GM12878 (cell line): ENCODE measurements at regions not wholly inside any gene's neighbourhood (a gene's known extent, or its start where the extent isn't known, plus 50 kb on each side); places are given as distances from the start of the nearest gene placed in this dataset.

Experiments
- ATAC-seq: fragments of 200-7000 bp; cut with Tn5 transposase; 3 replicates; pipeline ENCODE4 v1.9.1; 2020; ENCODE audit warnings: mild to moderate bottlenecking, moderate library complexity
- BruUV-seq: library from RNA; stranded (reverse); fragments of 400-500 nt; replicated peaks from 2 replicates; lab custom pipeline; 2021; lab: Mats Ljungman, UMichigan
- CTCF ChIA-PET: fragments of 300-600 bp; sonication (Branson Sonifier 250); formaldehyde crosslinking; extraction: SDS; loops from one replicate; lab custom pipeline; 2021; ENCODE audit warnings: inconsistent platforms; lab: Yijun Ruan, JAX
- POLR2A ChIA-PET: fragments of 350-600 bp; formaldehyde crosslinking; extraction: SDS; loops from one replicate; lab custom pipeline; 2021; ENCODE audit warnings: inconsistent platforms; lab: Charles Lee
- RAD21 ChIA-PET: fragments of 300-600 bp; sonication (Branson Sonifier 250); formaldehyde crosslinking; loops from one replicate; lab custom pipeline; 2023; ENCODE audit warnings: antibody characterized with exemption; ENCODE audit not compliant: unreplicated experiment; lab: Charles Lee
- SMC1A ChIA-PET: fragments of 300-600 bp; sonication (Branson Sonifier 250); formaldehyde crosslinking; loops from one replicate; lab custom pipeline; 2023; ENCODE audit not compliant: unreplicated experiment, uncharacterized antibody; lab: Charles Lee
- DNase-seq: peaks from one replicate; pipeline ENCODE4 v3.0.0-alpha.2; 2011; ENCODE audit warnings: low read depth, low spot score
- FAIRE-seq: peaks from 3 replicates; lab custom pipeline; 2011; peaks lifted over from hg19 to GRCh38; lab: Jason Lieb, UNC
- H2AFZ ChIP-seq: 2 replicates; pipeline ENCODE4 v1.6.0; 2011; ENCODE audit warnings: low read depth, low read length, control low read depth; ENCODE audit not compliant: control insufficient read depth
- H3K27ac ChIP-seq: 2 replicates; pipeline ENCODE4 v1.5.1; 2011; ENCODE audit warnings: control low read depth; ENCODE audit not compliant: control insufficient read depth, insufficient read depth
- H3K27me3 ChIP-seq, 2 experiments: replicated peaks in 1 of 2; 2 replicates each; pipeline versions ENCODE4 v1.6.0 to v1.6.1; 2011; ENCODE audit warnings: low read length in 1 of 2; ENCODE audit not compliant: control insufficient read depth in 2 of 2, insufficient read depth in 2 of 2
- H3K36me3 ChIP-seq, 2 experiments: 2 replicates each; pipeline ENCODE4 v1.5.1; 2011; ENCODE audit warnings: low read length in 1 of 2; ENCODE audit not compliant: control insufficient read depth in 2 of 2, insufficient read depth in 2 of 2
- H3K4me1 ChIP-seq: 2 replicates; pipeline ENCODE4 v1.6.1; 2011; ENCODE audit warnings: mild to moderate bottlenecking, low read length, moderate library complexity, mixed read lengths; ENCODE audit not compliant: control insufficient read depth, insufficient read depth
- H3K4me2 ChIP-seq: 2 replicates; pipeline ENCODE4 v1.6.0; 2011; ENCODE audit warnings: control low read depth; ENCODE audit not compliant: control insufficient read depth, insufficient read depth
- H3K4me3 ChIP-seq: fragments of 200-600 bp; sonication (generic); 2 replicates; pipeline ENCODE4 v1.5.1; 2016
- H3K79me2 ChIP-seq: 2 replicates; pipeline ENCODE4 v1.6.0; 2011; ENCODE audit warnings: low read length; ENCODE audit not compliant: control insufficient read depth, insufficient read depth
- H3K9ac ChIP-seq: 2 replicates; pipeline ENCODE4 v1.8.0; 2011; ENCODE audit warnings: low read length, control low read depth, mixed read lengths; ENCODE audit not compliant: control insufficient read depth, insufficient read depth
- H3K9me3 ChIP-seq: replicated peaks from 3 replicates; pipeline ENCODE4 v1.5.1; 2011; ENCODE audit warnings: mild to moderate bottlenecking, low read length; ENCODE audit not compliant: control insufficient read depth, insufficient read depth
- H4K20me1 ChIP-seq: 2 replicates; pipeline ENCODE4 v1.6.0; 2011; ENCODE audit not compliant: control insufficient read depth, insufficient read depth
- CUX1 ChIP-seq: IDR thresholded peaks from 2 replicates; pipeline ENCODE4 v1.6.1; 2012; ENCODE audit warnings: improper control_type of control experiment, low read depth, low read length; ENCODE audit not compliant: insufficient replicate concordance
- SREBF2 ChIP-seq: IDR thresholded peaks from 2 replicates; pipeline ENCODE4 v1.6.1; 2012; ENCODE audit warnings: mild to moderate bottlenecking, low read length
- ZNF384 ChIP-seq: IDR thresholded peaks from 2 replicates; pipeline ENCODE4 v1.6.1; 2012; ENCODE audit warnings: low read depth, mild to moderate bottlenecking, low read length, improper control_type of control experiment, borderline replicate concordance
- WGBS: methylation state at CpG from one replicate; pipeline ENCODE4 v1.1.6; 2016; ENCODE audit warnings: low lambda C conversion rate; ENCODE audit not compliant: insufficient replicate concordance, insufficient coverage; ENCODE audit errors: missing lambda C conversion rate; 5-methylcytosine and 5-hydroxymethylcytosine counted together
- in situ Hi-C: fragments of 300-500 bp; cut with MboI; formaldehyde crosslinking; loops from 9 replicates; pipeline ENCODE4 v1.14.3; 2018; ENCODE audit warnings: mixed read lengths
- intact Hi-C: fragments of 100-400 bp; cut with micrococcal nuclease; formaldehyde crosslinking; loops from one replicate; pipeline ENCODE4 v1.14.2; 2022; ENCODE audit not compliant: unreplicated experiment

GRCh38 chr2:145137901-145138300 is 618.0 kb upstream of the ZEB2 start:
- RAD21 ChIA-PET = no interaction called here
- no peaks in the 10 kb centered on the region for H3K9me3 ChIP-seq
- ATAC-seq = no peak
- no peaks in the 10 kb centered on the region for H3K36me3 ChIP-seq
- no peaks in the 10 kb centered on the region; a peak in 1 of 4 replicates for H3K27me3 ChIP-seq
- H3K27ac ChIP-seq = no peak overlapping the region
- no peak overlapping the region for H3K4me2 ChIP-seq
- intact Hi-C loops = no loop called here
- CTCF ChIA-PET = no interaction called here
- FAIRE-seq = no peak
- H4K20me1 ChIP-seq = no peaks in the 10 kb centered on the region
- no peak overlapping the region for H2AFZ ChIP-seq
- TF ChIP-seq ZNF384 = no peak
- POLR2A ChIA-PET = interaction anchor here (0.6 kb wide), 1 partner anchor 85 kb away, joined by 3 read pairs; no protein-coding TSS in a partner anchor
- H3K4me1 ChIP-seq = no peaks in the 10 kb centered on the region
- 94% methylated on average over 1 of the region's 1 CpG for WGBS
- H3K79me2 ChIP-seq = no peaks in the 10 kb centered on the region
- no TSS peak for BruUV-seq
- DNase-seq = no peak
- SMC1A ChIA-PET = no interaction called here
- in situ Hi-C loops = no loop called here
- H3K9ac ChIP-seq = no peak overlapping the region
- no peak overlapping the region for H3K4me3 ChIP-seq

- in situ Hi-C loops = no loop called here
- RAD21 ChIA-PET = no interaction called here
- DNase-seq (no peak), FAIRE-seq (no peak), ATAC-seq (no peak)
- Histone ChIP-seq H3K27me3 (no peaks in the 10 kb centered on the region; a peak in 1 of 4 replicates), H3K27ac (no peak overlapping the region), H2AFZ (no peak overlapping the region), H3K9ac (no peak overlapping the region), H3K9me3 (no peaks in the 10 kb centered on the region), H3K4me2 (no peak overlapping the region), H3K4me1 (no peaks in the 10 kb centered on the region), H3K36me3 (no peaks in the 10 kb centered on the region), H3K79me2 (no peaks in the 10 kb centered on the region), H4K20me1 (no peaks in the 10 kb centered on the region), H3K4me3 (no peak overlapping the region)
- SMC1A ChIA-PET = no interaction called here
- TF ChIP-seq CUX1 (no peak), SREBF2 (no peak), ZNF384 (no peak)
- CTCF ChIA-PET = no interaction called here
- POLR2A ChIA-PET = interaction anchor here (0.6 kb wide), 1 partner anchor 86 kb away, joined by 3 read pairs; no protein-coding TSS in a partner anchor
- intact Hi-C loops = no loop called here
- WGBS = 29% methylated on average over 4 of the region's 4 CpGs
- BruUV-seq = no TSS peak
Measured at GRCh38 chr2:145137211-145137610, 617.3 kb upstream of the ZEB2 start.
